ENCODE measurements at regions not wholly inside any gene's neighbourhood (a gene's known extent, or its start where the extent isn't known, plus 50 kb on each side); places are given as distances from the start of the nearest gene placed in this dataset.

GRCh38 chr17:13996748-13997147, 72.6 kb upstream of the COX10 start:
- TF ChIP-seq CTCF (IDR thresholded peaks at IDR 0.05; ENCODE audit: insufficient read depth, low read depth, low read length, missing control alignments) = no peak
- H3K4me3 ChIP-seq (ENCODE audit: low read length) = no peak overlapping the region

GRCh38 chr17:14004927-14005620, 64.2 kb upstream of the COX10 start:
- H3K4me3 ChIP-seq (ENCODE audit: low read length) = no peak overlapping the region
- DNase-seq (ENCODE audit: low read depth) = peak; percentile 43
- TF ChIP-seq CTCF (IDR thresholded peaks at IDR 0.05; ENCODE audit: insufficient read depth, low read depth, low read length, missing control alignments) = no peak

More at GRCh38 chr17:13996748-13997147, 72.6 kb upstream of the COX10 start:
- no peak for DNase-seq (ENCODE audit: low read depth)

- H3K4me3 ChIP-seq (ENCODE audit: low read length) = no peak overlapping the region
- DNase-seq (ENCODE audit: low read depth) = no peak
- TF ChIP-seq CTCF (IDR thresholded peaks at IDR 0.05; ENCODE audit: insufficient read depth, low read depth, low read length, missing control alignments) = no peak
Observed at GRCh38 chr17:14006249-14006942, 62.9 kb upstream of the COX10 start.

GRCh38 chr17:14007951-14008350, 61.4 kb upstream of the COX10 start:
- no peak for DNase-seq (ENCODE audit: low read depth)
- TF ChIP-seq CTCF (IDR thresholded peaks at IDR 0.05; ENCODE audit: insufficient read depth, low read depth, low read length, missing control alignments) = no peak
- H3K4me3 ChIP-seq (ENCODE audit: low read length) = no peak overlapping the region

- no peak for TF ChIP-seq CTCF (IDR thresholded peaks at IDR 0.05; ENCODE audit: insufficient read depth, low read depth, low read length, missing control alignments)
- H3K4me3 ChIP-seq (ENCODE audit: low read length) = no peak overlapping the region
- DNase-seq (ENCODE audit: low read depth) = no peak
Observed at GRCh38 chr17:14011036-14011692, 58.1 kb upstream of the COX10 start.

GRCh38 chr17:14011740-14012405, 57.4 kb upstream of the COX10 start:
- TF ChIP-seq CTCF (IDR thresholded peaks at IDR 0.05; ENCODE audit: insufficient read depth, low read depth, low read length, missing control alignments) = no peak
- H3K4me3 ChIP-seq (ENCODE audit: low read length) = no peak overlapping the region
- no peak for DNase-seq (ENCODE audit: low read depth)

Data from epithelial cell of esophagus (primary cell).